Progenitor cell of endocrine pancreas (in vitro differentiated cells): ENCODE measurements at regions not wholly inside any gene's neighbourhood (a gene's known extent, or its start where the extent isn't known, plus 50 kb on each side); places are given as distances from the start of the nearest gene placed in this dataset.

ENCODE experiments used
- DNase-seq: peaks from one replicate; pipeline ENCODE4 v3.0.0; 2021; ENCODE audit warnings: low spot score; ENCODE audit not compliant: unreplicated experiment
- H3K27ac Mint-ChIP-seq: 2 replicates; pipeline ENCODE4 v1.8.0; 2021; ENCODE audit warnings: mild to moderate bottlenecking, moderate library complexity, mixed read lengths
- H3K27me3 Mint-ChIP-seq: 2 replicates; pipeline ENCODE4 v1.8.0; 2021; ENCODE audit warnings: mixed read lengths
- H3K36me3 Mint-ChIP-seq: 2 replicates; pipeline ENCODE4 v1.8.0; 2022; ENCODE audit warnings: mixed read lengths; ENCODE audit not compliant: insufficient read depth
- H3K4me1 Mint-ChIP-seq: 2 replicates; pipeline ENCODE4 v1.8.0; 2021; ENCODE audit warnings: low read depth, mixed read lengths
- H3K4me3 Mint-ChIP-seq: 2 replicates; pipeline ENCODE4 v1.8.0; 2021; ENCODE audit warnings: low read depth, mild to moderate bottlenecking, moderate library complexity, mixed read lengths
- H3K9me3 Mint-ChIP-seq: 2 replicates; pipeline ENCODE4 v1.8.0; 2021; ENCODE audit warnings: low read depth, mixed read lengths
- CTCF ChIP-seq: fragments of 200-600 bp; sonication (generic); IDR thresholded peaks from one replicate; pipeline ENCODE4 v1.5.0; 2021; ENCODE audit warnings: antibody characterized with exemption, mild to moderate bottlenecking; ENCODE audit not compliant: unreplicated experiment

GRCh38 chr4:137644201-137644600 lies 111.9 kb upstream of the PCDH18 start:
- no peaks in the 10 kb centered on the region for H3K36me3 Mint-ChIP-seq
- H3K4me3 Mint-ChIP-seq = no peak overlapping the region
- DNase-seq = no peak
- peaks cover under 1% of the 10 kb centered on the region for H3K4me1 Mint-ChIP-seq
- H3K9me3 Mint-ChIP-seq = no peaks in the 10 kb centered on the region
- TF ChIP-seq CTCF = no peak
- H3K27me3 Mint-ChIP-seq = no peaks in the 10 kb centered on the region
- H3K27ac Mint-ChIP-seq = no peak overlapping the region

- Mint-ChIP-seq H3K4me1 (peaks cover 1% of the 10 kb centered on the region), H3K27me3 (no peaks in the 10 kb centered on the region), H3K9me3 (no peaks in the 10 kb centered on the region), H3K27ac (no peak overlapping the region), H3K4me3 (no peak overlapping the region), H3K36me3 (no peaks in the 10 kb centered on the region)
- no peak for TF ChIP-seq CTCF
- no peak for DNase-seq
Measured at GRCh38 chr4:137641544-137641943, 109.2 kb upstream of the PCDH18 start.

- Mint-ChIP-seq H3K27me3 (no peaks in the 10 kb centered on the region), H3K4me1 (peaks cover 1% of the 10 kb centered on the region), H3K9me3 (no peaks in the 10 kb centered on the region), H3K4me3 (no peak overlapping the region), H3K27ac (no peak overlapping the region), H3K36me3 (no peaks in the 10 kb centered on the region)
- DNase-seq = no peak
- no peak for TF ChIP-seq CTCF
Measured at GRCh38 chr4:137640838-137641158, 108.5 kb upstream of the PCDH18 start.

- Mint-ChIP-seq H3K27me3 (no peaks in the 10 kb centered on the region), H3K36me3 (no peaks in the 10 kb centered on the region), H3K27ac (no peak overlapping the region), H3K9me3 (no peaks in the 10 kb centered on the region), H3K4me1 (peaks cover 1% of the 10 kb centered on the region), H3K4me3 (no peak overlapping the region)
- no peak for DNase-seq
- TF ChIP-seq CTCF = no peak
Measured at GRCh38 chr4:137640156-137640837, 108.0 kb upstream of the PCDH18 start.

GRCh38 chr4:137638934-137639333 lies 106.6 kb upstream of the PCDH18 start:
- H3K4me1 Mint-ChIP-seq = peaks cover 1% of the 10 kb centered on the region

More at GRCh38 chr4:137638934-137639333, 106.6 kb upstream of the PCDH18 start:
- no peak for TF ChIP-seq CTCF
- H3K27me3 Mint-ChIP-seq = no peaks in the 10 kb centered on the region
- no peaks in the 10 kb centered on the region for H3K36me3 Mint-ChIP-seq
- no peak overlapping the region for H3K27ac Mint-ChIP-seq
- H3K4me3 Mint-ChIP-seq = no peak overlapping the region
- DNase-seq = no peak
- H3K9me3 Mint-ChIP-seq = no peaks in the 10 kb centered on the region
